ENCODE measurements at regions not wholly inside any gene's neighbourhood (a gene's known extent, or its start where the extent isn't known, plus 50 kb on each side); places are given as distances from the start of the nearest gene placed in this dataset.
"Not testable (repeated sequence)": the region's sequence is repeated elsewhere in the genome, so short reads cannot be mapped to it uniquely, and the experiment has no call there.

DNA sequence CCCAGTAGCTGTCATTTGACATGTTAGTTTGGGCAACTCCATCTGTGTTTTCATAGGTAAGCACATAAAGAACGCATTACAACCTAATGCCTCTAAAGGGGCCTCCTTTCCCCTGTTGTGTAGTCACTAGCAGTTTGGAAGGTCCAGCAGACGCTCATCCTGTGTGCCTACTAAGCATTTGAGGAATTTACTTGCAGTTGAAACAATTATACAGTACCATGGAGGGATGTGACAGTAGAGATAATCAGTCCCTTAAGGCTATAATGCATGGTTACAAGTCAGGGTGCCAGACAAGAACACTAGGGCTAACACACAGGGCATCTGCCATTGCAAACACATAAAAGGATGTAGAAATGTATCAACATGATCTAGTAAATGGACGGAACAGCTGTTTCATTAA is 138.3 kb downstream of the PCDH10 start:
- H3K27ac ChIP-seq = no peak overlapping the region
- no peak for DNase-seq (ENCODE audit: low spot score in 2 of 2)
- no peak for TF ChIP-seq POLR2AphosphoS5 (IDR thresholded peaks at IDR 0.05)
- no peak for TF ChIP-seq POLR2A (IDR thresholded peaks at IDR 0.05)
- TF ChIP-seq, protein P1, sequence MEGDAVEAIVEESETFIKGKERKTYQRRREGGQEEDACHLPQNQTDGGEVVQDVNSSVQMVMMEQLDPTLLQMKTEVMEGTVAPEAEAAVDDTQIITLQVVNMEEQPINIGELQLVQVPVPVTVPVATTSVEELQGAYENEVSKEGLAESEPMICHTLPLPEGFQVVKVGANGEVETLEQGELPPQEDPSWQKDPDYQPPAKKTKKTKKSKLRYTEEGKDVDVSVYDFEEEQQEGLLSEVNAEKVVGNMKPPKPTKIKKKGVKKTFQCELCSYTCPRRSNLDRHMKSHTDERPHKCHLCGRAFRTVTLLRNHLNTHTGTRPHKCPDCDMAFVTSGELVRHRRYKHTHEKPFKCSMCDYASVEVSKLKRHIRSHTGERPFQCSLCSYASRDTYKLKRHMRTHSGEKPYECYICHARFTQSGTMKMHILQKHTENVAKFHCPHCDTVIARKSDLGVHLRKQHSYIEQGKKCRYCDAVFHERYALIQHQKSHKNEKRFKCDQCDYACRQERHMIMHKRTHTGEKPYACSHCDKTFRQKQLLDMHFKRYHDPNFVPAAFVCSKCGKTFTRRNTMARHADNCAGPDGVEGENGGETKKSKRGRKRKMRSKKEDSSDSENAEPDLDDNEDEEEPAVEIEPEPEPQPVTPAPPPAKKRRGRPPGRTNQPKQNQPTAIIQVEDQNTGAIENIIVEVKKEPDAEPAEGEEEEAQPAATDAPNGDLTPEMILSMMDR (IDR thresholded peaks at IDR 0.05) = no peak
- no peaks in the 10 kb centered on the region for H3K36me3 ChIP-seq
- H3K9me3 ChIP-seq = no peaks in the 10 kb centered on the region
- H3K4me3 ChIP-seq = no peak overlapping the region
- H3K4me1 ChIP-seq = no peaks in the 10 kb centered on the region
- no peaks in the 10 kb centered on the region for H3K27me3 ChIP-seq
- intact Hi-C loops (cut with DNase I; ENCODE audit: low total_unique reads) = no loop called here

DNA sequence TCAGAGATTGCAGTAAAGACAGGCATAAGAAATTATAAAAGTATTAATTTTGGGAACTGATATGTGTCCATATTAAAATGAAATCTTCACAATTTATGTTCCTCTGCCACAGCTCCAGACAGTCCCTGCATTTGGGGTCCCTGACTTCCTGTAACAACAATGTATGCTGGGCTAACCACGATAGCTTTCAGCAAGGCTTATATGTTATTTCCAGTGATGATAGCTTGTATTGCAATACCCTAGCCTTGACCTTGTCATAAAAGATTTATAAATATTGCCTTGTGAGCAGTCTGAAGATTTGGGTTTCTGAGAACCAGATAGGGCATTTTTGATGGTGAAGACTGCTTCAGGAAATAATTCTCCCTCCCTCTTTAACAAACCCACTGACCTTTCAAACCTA is 129.5 kb downstream of the PCDH10 start:
- no peak overlapping the region for H3K27ac ChIP-seq
- H3K9me3 ChIP-seq = no peaks in the 10 kb centered on the region
- no peaks in the 10 kb centered on the region for H3K27me3 ChIP-seq
- TF ChIP-seq POLR2AphosphoS5 (IDR thresholded peaks at IDR 0.05) (no peak), POLR2A (IDR thresholded peaks at IDR 0.05) (no peak)
- TF ChIP-seq, protein P1 (IDR thresholded peaks at IDR 0.05) = no peak
- no peaks in the 10 kb centered on the region for H3K36me3 ChIP-seq
- intact Hi-C loops (cut with DNase I; ENCODE audit: low total_unique reads) = no loop called here
- DNase-seq (ENCODE audit: low spot score in 2 of 2) = no peak
- no peak overlapping the region for H3K4me3 ChIP-seq
- H3K4me1 ChIP-seq = no peaks in the 10 kb centered on the region

DNA sequence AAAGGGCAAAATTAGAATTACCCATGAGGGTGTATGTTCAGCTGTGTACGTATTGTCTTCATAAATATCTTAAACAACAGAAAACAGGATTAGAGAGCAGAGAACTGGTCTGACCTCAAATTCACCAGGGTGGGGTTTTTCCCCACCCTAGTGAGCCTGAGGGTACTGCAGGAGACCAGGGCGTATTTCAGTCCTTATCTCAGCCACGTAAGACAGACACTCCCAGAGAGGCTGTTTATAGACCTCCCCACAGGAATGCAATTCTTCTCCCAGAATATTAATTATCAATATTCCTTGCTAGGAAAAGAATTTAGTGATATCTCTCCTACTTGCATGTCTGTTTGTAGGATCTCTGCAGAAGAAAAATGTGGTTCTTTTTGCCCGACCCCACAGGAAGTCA is 128.8 kb downstream of the PCDH10 start:
- H3K27me3 ChIP-seq; H3K4me3 ChIP-seq; H3K36me3 ChIP-seq; H3K4me1 ChIP-seq; H3K9me3 ChIP-seq; DNase-seq (ENCODE audit: low spot score in 2 of 2); H3K27ac ChIP-seq; intact Hi-C loops (cut with DNase I; ENCODE audit: low total_unique reads): not testable (repeated sequence)

DNA sequence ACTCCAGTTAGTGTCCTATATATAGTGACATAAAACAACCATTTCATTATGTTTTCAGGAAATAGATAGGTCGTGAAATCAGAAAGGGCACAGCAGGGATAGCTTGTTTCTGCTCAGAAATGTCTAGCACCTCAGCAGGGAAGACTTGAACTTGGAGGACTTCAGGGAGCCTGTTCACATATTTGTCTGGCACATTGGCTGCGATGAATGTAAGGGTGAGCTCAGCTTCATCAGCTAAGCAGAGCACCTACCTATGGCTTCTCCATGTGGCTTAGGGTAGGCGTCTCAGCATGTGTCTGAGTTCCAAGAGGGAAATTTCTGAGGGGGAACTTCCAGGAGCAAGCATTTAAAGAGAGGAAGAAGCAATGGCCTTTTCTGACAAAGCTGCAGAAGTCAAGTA is 126.2 kb downstream of the PCDH10 start:
- Histone ChIP-seq H3K36me3 (no peaks in the 10 kb centered on the region), H3K4me3 (no peak overlapping the region), H3K4me1 (no peaks in the 10 kb centered on the region), H3K27me3 (no peaks in the 10 kb centered on the region), H3K9me3 (no peaks in the 10 kb centered on the region), H3K27ac (no peak overlapping the region)
- TF ChIP-seq POLR2A (IDR thresholded peaks at IDR 0.05) (no peak), POLR2AphosphoS5 (IDR thresholded peaks at IDR 0.05) (no peak)
- TF ChIP-seq, protein P1 (IDR thresholded peaks at IDR 0.05) = no peak
- DNase-seq (ENCODE audit: low spot score in 2 of 2) = no peak
- intact Hi-C loops (cut with DNase I; ENCODE audit: low total_unique reads) = no loop called here

DNA sequence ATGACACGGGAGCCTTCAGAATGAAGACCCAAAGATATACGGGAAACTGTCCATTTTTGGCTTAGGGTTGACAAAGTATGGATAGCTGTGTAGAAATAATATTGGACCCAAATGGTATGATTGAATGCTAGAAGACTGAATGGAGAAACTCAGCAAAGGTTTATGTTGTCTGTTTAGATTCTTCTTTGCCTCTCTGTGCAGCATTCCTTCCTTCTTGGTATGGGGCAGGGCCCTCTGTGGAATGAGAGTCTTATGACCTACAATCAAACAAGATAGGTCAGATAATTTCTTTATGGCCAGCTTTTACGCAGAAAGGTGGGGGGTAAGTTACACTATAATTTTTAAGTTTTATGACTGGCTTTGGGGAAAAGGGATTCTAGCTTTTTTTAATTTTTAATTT is 124.3 kb downstream of the PCDH10 start:
- intact Hi-C loops (cut with DNase I; ENCODE audit: low total_unique reads) = no loop called here
- Histone ChIP-seq H3K4me1 (no peaks in the 10 kb centered on the region), H3K9me3 (no peaks in the 10 kb centered on the region), H3K36me3 (no peaks in the 10 kb centered on the region), H3K27ac (no peak overlapping the region), H3K27me3 (no peaks in the 10 kb centered on the region), H3K4me3 (no peak overlapping the region)
- DNase-seq (ENCODE audit: low spot score in 2 of 2) = no peak
- TF ChIP-seq, protein P1 (IDR thresholded peaks at IDR 0.05) = no peak
- TF ChIP-seq POLR2A (IDR thresholded peaks at IDR 0.05) = no peak
- TF ChIP-seq POLR2AphosphoS5 (IDR thresholded peaks at IDR 0.05) = no peak

DNA sequence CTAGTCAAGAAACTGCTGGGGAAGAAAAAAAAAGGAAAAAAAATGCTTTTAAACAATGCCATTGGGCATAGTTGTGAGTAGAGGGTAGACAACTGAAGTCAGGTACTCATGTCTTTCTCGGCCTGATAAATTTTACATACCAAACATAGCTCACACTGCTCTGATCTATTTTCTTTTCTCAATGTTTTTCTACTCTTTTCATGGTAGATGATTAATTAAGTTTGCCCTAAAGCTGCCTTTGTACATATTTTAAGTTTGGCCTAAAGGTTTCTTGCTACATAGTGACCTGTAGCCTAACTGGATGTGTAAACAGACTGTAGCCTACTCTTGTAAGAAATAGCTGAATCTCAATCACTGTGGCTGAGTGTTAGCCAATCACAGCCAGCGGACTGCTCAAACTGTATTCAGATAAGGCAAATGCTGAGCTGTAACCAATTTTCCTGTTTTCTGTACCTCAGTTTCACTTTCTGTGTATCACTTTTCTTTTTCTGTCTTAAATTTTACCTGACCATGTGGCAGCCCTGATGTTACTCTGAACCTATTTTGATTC is 121.0 kb downstream of the PCDH10 start:
- Histone ChIP-seq H3K36me3 (no peaks in the 10 kb centered on the region), H3K27me3 (no peaks in the 10 kb centered on the region), H3K27ac (no peak overlapping the region), H3K4me1 (no peaks in the 10 kb centered on the region), H3K9me3 (no peaks in the 10 kb centered on the region), H3K4me3 (no peak overlapping the region)
- no peak for TF ChIP-seq POLR2AphosphoS5 (IDR thresholded peaks at IDR 0.05)
- TF ChIP-seq, protein P1 (IDR thresholded peaks at IDR 0.05) = no peak
- no peak for TF ChIP-seq POLR2A (IDR thresholded peaks at IDR 0.05)
- DNase-seq (ENCODE audit: low spot score in 2 of 2) = no peak
- intact Hi-C loops (cut with DNase I; ENCODE audit: low total_unique reads) = no loop called here

Measured in breast epithelium (tissue), 4 donors.